HCT116 (cell line): ENCODE measurements at regions not wholly inside any gene's neighbourhood (a gene's known extent, or its start where the extent isn't known, plus 50 kb on each side); places are given as distances from the start of the nearest gene placed in this dataset.

Experiments
- ATAC-seq: fragments of 200-7000 bp; cut with Tn5 transposase; 2 replicates; pipeline ENCODE4 v1.9.1; 2020; ENCODE audit warnings: mild to moderate bottlenecking, moderate library complexity
- BruUV-seq: library from RNA; stranded (reverse); fragments of 400-500 nt; replicated peaks from 2 replicates; lab custom pipeline; 2021; lab: Mats Ljungman, UMichigan
- CTCF ChIA-PET: fragments of 300-600 bp; sonication (Branson Sonifier 250); formaldehyde crosslinking; loops from one replicate; lab custom pipeline; 2021; ENCODE audit warnings: antibody characterized with exemption; lab: Charles Lee
- POLR2A ChIA-PET: fragments of 300-600, 350-600 bp; sonication (Branson Sonifier 250); formaldehyde crosslinking; loops from one replicate; lab custom pipeline; 2021; ENCODE audit warnings: antibody characterized with exemption; lab: Charles Lee
- RAD21 ChIA-PET, 2 experiments: fragments of 300-600 bp; sonication (Branson Sonifier 250); formaldehyde crosslinking; loops; one replicate each; lab custom pipeline; 2023; ENCODE audit warnings: low total read pairs in 2 of 2; ENCODE audit not compliant: uncharacterized antibody in 2 of 2, unreplicated experiment in 2 of 2, low non-redundant PET in 1 of 2; lab: Charles Lee
- DNase-seq: peaks from one replicate; pipeline ENCODE4 v3.0.0-alpha.2; 2010; ENCODE audit warnings: low read depth, low spot score
- H2AFZ ChIP-seq: fragments of 200-600 bp; shearing (Covaris generic), sonication (generic); 2 replicates; pipeline ENCODE4 v1.6.1; 2017; ENCODE audit warnings: low read depth, mixed run types, mixed read lengths, antibody characterized with exemption, low read length; ENCODE audit not compliant: poor library complexity, severe bottlenecking
- H3K27ac ChIP-seq: 2 replicates; pipeline ENCODE4 v1.5.1; 2012; ENCODE audit warnings: low read depth, low read length
- H3K27me3 ChIP-seq: fragments of 200-600 bp; sonication (generic); 2 replicates; pipeline ENCODE4 v1.6.1; 2016; ENCODE audit warnings: mixed run types, low read length, mixed read lengths; ENCODE audit not compliant: insufficient read depth
- H3K36me3 ChIP-seq, 2 experiments: fragments of 200-500 bp in 1 of 2; fragments of 200-600 bp in 1 of 2; sonication (Bioruptor generic) in 1 of 2; sonication (generic) in 1 of 2; 2 replicates each; pipeline versions ENCODE4 v1.5.1 to v1.6.1; 2014 to 2016; ENCODE audit warnings: low read length in 2 of 2, inconsistent platforms in 1 of 2, mixed read lengths in 1 of 2, mixed run types in 1 of 2; ENCODE audit not compliant: insufficient read depth in 2 of 2, control insufficient read depth in 1 of 2
- H3K4me1 ChIP-seq, 2 experiments: fragments of 200-600 bp in 1 of 2; sonication (generic) in 1 of 2; 2 replicates each; pipeline versions ENCODE4 v1.5.1 to v1.6.1; 2012 to 2017; ENCODE audit warnings: low read length in 2 of 2, inconsistent platforms in 1 of 2, mild to moderate bottlenecking in 1 of 2, mixed read lengths in 1 of 2, mixed run types in 1 of 2, moderate library complexity in 1 of 2; ENCODE audit not compliant: insufficient read depth in 2 of 2, control insufficient read depth in 1 of 2
- H3K4me2 ChIP-seq: fragments of 200-600 bp; sonication (generic); 2 replicates; pipeline ENCODE4 v1.6.1; 2017; ENCODE audit warnings: mixed run types, low read length, mixed read lengths
- H3K4me3 ChIP-seq, 2 experiments: fragments of 200-600 bp in 1 of 2; sonication (generic) in 1 of 2; replicated peaks in 1 of 2; 2 replicates each; pipeline ENCODE4 v1.5.1; 2011 to 2016; ENCODE audit warnings: low read length in 2 of 2, control low read depth in 1 of 2, low read depth in 1 of 2, mild to moderate bottlenecking in 1 of 2, mixed read lengths in 1 of 2, mixed run types in 1 of 2
- H3K79me2 ChIP-seq: fragments of 200-600 bp; sonication (generic); 2 replicates; pipeline ENCODE4 v1.6.1; 2017; ENCODE audit warnings: mild to moderate bottlenecking, mixed run types, low read length, moderate library complexity, mixed read lengths; ENCODE audit not compliant: insufficient read depth
- H3K9ac ChIP-seq: fragments of 200-600 bp; sonication (generic); 2 replicates; pipeline ENCODE4 v1.6.1; 2016; ENCODE audit warnings: low read length, mixed read lengths
- H3K9me2 ChIP-seq: fragments of 200-600 bp; sonication (generic), shearing (Covaris generic); 2 replicates; pipeline ENCODE4 v1.6.1; 2017; ENCODE audit warnings: mixed run types, mild to moderate bottlenecking, moderate library complexity; ENCODE audit not compliant: insufficient read depth
- H3K9me3 ChIP-seq, 2 experiments: fragments of 200-500 bp in 1 of 2; fragments of 200-600 bp in 1 of 2; sonication (Bioruptor generic) in 1 of 2; sonication (generic) in 1 of 2; 2 replicates each; pipeline ENCODE4 v1.6.1; 2014 to 2017; ENCODE audit warnings: low read length in 2 of 2, mixed read lengths in 2 of 2, inconsistent platforms in 1 of 2, low read depth in 1 of 2, mild to moderate bottlenecking in 1 of 2, mixed run types in 1 of 2, moderate library complexity in 1 of 2; ENCODE audit not compliant: control insufficient read depth in 1 of 2, insufficient read depth in 1 of 2
- H4K20me1 ChIP-seq: fragments of 200-600 bp; sonication (generic), shearing (Covaris generic); 2 replicates; pipeline ENCODE4 v1.6.1; 2017; ENCODE audit warnings: mixed run types, mild to moderate bottlenecking, moderate library complexity; ENCODE audit not compliant: insufficient read depth
- ATF3 ChIP-seq: IDR thresholded peaks from 2 replicates; pipeline ENCODE4 v1.6.1; 2012
- CBX3 ChIP-seq: IDR thresholded peaks from 2 replicates; pipeline ENCODE4 v1.6.1; 2012; ENCODE audit warnings: low read depth
- EGR1 ChIP-seq: IDR thresholded peaks from 2 replicates; pipeline ENCODE4 v1.6.1; 2012; ENCODE audit warnings: low read depth
- EZH2 ChIP-seq: fragments of 200-600 bp; sonication (generic); IDR thresholded peaks from 2 replicates; pipeline ENCODE4 v1.6.1; 2017; ENCODE audit warnings: antibody characterized with exemption, mixed run types
- MAX ChIP-seq: IDR thresholded peaks from 2 replicates; pipeline ENCODE4 v1.6.1; 2012
- POLR2A ChIP-seq: IDR thresholded peaks from 2 replicates; pipeline ENCODE4 v1.7.0; 2011; ENCODE audit warnings: borderline replicate concordance; ENCODE audit not compliant: insufficient read depth, insufficient read length; ENCODE audit errors: extremely low read depth
- POLR2AphosphoS5 ChIP-seq: IDR thresholded peaks from 2 replicates; pipeline ENCODE4 v1.6.1; 2011; ENCODE audit warnings: mild to moderate bottlenecking, low read depth, low read length, moderate library complexity
- SIN3A ChIP-seq: IDR thresholded peaks from 2 replicates; pipeline ENCODE4 v1.6.1; 2012; ENCODE audit warnings: low read depth
- SP1 ChIP-seq: IDR thresholded peaks from 2 replicates; pipeline ENCODE4 v1.6.1; 2012; ENCODE audit warnings: low read depth
- TCF7L2 ChIP-seq: IDR thresholded peaks from 2 replicates; pipeline ENCODE4 v1.7.0; 2011; ENCODE audit warnings: borderline replicate concordance, inconsistent platforms; ENCODE audit not compliant: insufficient read depth, insufficient read length; ENCODE audit errors: extremely low read depth
- YY1 ChIP-seq: IDR thresholded peaks from 2 replicates; pipeline ENCODE4 v1.6.1; 2011; ENCODE audit warnings: low read length, low read depth, moderate library complexity, mild to moderate bottlenecking; ENCODE audit not compliant: insufficient replicate concordance; ENCODE audit errors: extremely low read depth
- ZBTB33 ChIP-seq: IDR thresholded peaks from 2 replicates; pipeline ENCODE4 v1.6.1; 2011; ENCODE audit warnings: mild to moderate bottlenecking, low read length, moderate library complexity; ENCODE audit not compliant: insufficient replicate concordance; ENCODE audit errors: extremely low read depth
- ZNF274 ChIP-seq: fragments of 200-500 bp; sonication (Bioruptor generic); IDR thresholded peaks from 2 replicates; pipeline ENCODE4 v1.6.1; 2014; ENCODE audit warnings: mild to moderate bottlenecking, low read depth, low read length, inconsistent platforms
- intact Hi-C: fragments of 100-400 bp; cut with micrococcal nuclease; formaldehyde crosslinking; loops from 2 replicates; pipeline ENCODE4 v1.10.0; 2022

GRCh38 chr16:86726340-86726739 is 148.0 kb downstream of the FOXL1 start:
- Histone ChIP-seq H4K20me1 (no peaks in the 10 kb centered on the region), H3K36me3 (no peaks in the 10 kb centered on the region), H3K9me2 (no peaks in the 10 kb centered on the region), H3K9ac (no peak overlapping the region), H3K27ac (no peak overlapping the region), H3K27me3 (peaks cover 61% of the 10 kb centered on the region), H3K79me2 (no peaks in the 10 kb centered on the region), H3K4me1 (no peaks in the 10 kb centered on the region), H2AFZ (no peak overlapping the region), H3K4me2 (no peak overlapping the region), H3K9me3 (no peaks in the 10 kb centered on the region), H3K4me3 (no peak overlapping the region)
- ATAC-seq = no peak
- ChIA-PET RAD21 (no interaction called here), CTCF (no interaction called here), POLR2A (no interaction called here)
- intact Hi-C loops = no loop called here
- no peak for DNase-seq
- no TSS peak for BruUV-seq
- TF ChIP-seq SP1 (no peak), EZH2 (no peak), ZBTB33 (no peak), ZNF274 (no peak), SIN3A (no peak), CBX3 (no peak), YY1 (no peak), MAX (no peak), ATF3 (no peak), EGR1 (no peak), TCF7L2 (no peak), POLR2AphosphoS5 (no peak), POLR2A (no peak)
